GM23338 (cell line): ENCODE measurements at regions not wholly inside any gene's neighbourhood (a gene's known extent, or its start where the extent isn't known, plus 50 kb on each side); places are given as distances from the start of the nearest gene placed in this dataset.

Experiments
- ATAC-seq: fragments of 200-7000 bp; cut with Tn5 transposase; 3 replicates; pipeline ENCODE4 v1.9.1; 2020
- DNase-seq: peaks from one replicate; pipeline ENCODE4 v3.0.0-alpha.2; 2015; ENCODE audit warnings: low spot score
- H2AFZ ChIP-seq: fragments of 200-600 bp; sonication (generic); 2 replicates; pipeline ENCODE4 v1.8.0; 2016; ENCODE audit warnings: antibody characterized with exemption, mild to moderate bottlenecking, moderate library complexity
- H3F3A ChIP-seq: fragments of 200-600 bp; sonication (generic); replicated peaks from 2 replicates; pipeline ENCODE4 v1.8.0; 2017; ENCODE audit warnings: antibody characterized with exemption, mixed run types, low read depth
- H3K27ac ChIP-seq: fragments of 200-600 bp; sonication (generic); 2 replicates; pipeline ENCODE4 v1.6.1; 2016; ENCODE audit warnings: low read depth
- H3K27me3 ChIP-seq: fragments of 200-600 bp; sonication (generic); 2 replicates; pipeline ENCODE4 v1.8.0; 2016; ENCODE audit warnings: mild to moderate bottlenecking, mixed run types, moderate library complexity; ENCODE audit not compliant: insufficient read depth
- H3K36me3 ChIP-seq: fragments of 200-600 bp; sonication (generic); 2 replicates; pipeline ENCODE4 v1.8.0; 2016; ENCODE audit warnings: mild to moderate bottlenecking; ENCODE audit not compliant: insufficient read depth
- H3K4me1 ChIP-seq: fragments of 200-600 bp; sonication (generic); 2 replicates; pipeline ENCODE4 v1.8.0; 2016; ENCODE audit warnings: mild to moderate bottlenecking, moderate library complexity; ENCODE audit not compliant: insufficient read depth
- H3K4me2 ChIP-seq: fragments of 200-600 bp; sonication (generic); 2 replicates; pipeline ENCODE4 v1.7.1; 2017; ENCODE audit warnings: mixed run types
- H3K4me3 ChIP-seq: fragments of 200-600 bp; sonication (generic); 2 replicates; pipeline ENCODE4 v1.6.1; 2016; ENCODE audit warnings: mixed run types
- H3K79me2 ChIP-seq: fragments of 200-600 bp; sonication (generic); replicated peaks from 2 replicates; pipeline ENCODE4 v1.8.0; 2017; ENCODE audit warnings: mild to moderate bottlenecking; ENCODE audit not compliant: insufficient read depth
- H3K9me2 ChIP-seq: fragments of 200-600 bp; sonication (generic); 2 replicates; pipeline ENCODE4 v1.8.0; 2017; ENCODE audit not compliant: insufficient read depth
- H4K20me1 ChIP-seq: fragments of 200-600 bp; sonication (generic); replicated peaks from 2 replicates; pipeline ENCODE4 v1.8.0; 2017; ENCODE audit warnings: mild to moderate bottlenecking; ENCODE audit not compliant: insufficient read depth
- H3K27ac Mint-ChIP-seq: 2 replicates; pipeline ENCODE4 v1.8.0; 2020; ENCODE audit warnings: inconsistent platforms, mild to moderate bottlenecking, moderate library complexity, mixed read lengths
- H3K27me3 Mint-ChIP-seq: 3 replicates; pipeline ENCODE4 v1.8.0; 2022; ENCODE audit warnings: low read depth, mild to moderate bottlenecking, moderate library complexity, mixed read lengths, inconsistent platforms; ENCODE audit not compliant: insufficient read depth, poor library complexity
- H3K36me3 Mint-ChIP-seq: 3 replicates; pipeline ENCODE4 v1.8.0; 2021; ENCODE audit warnings: low read depth, mild to moderate bottlenecking, inconsistent platforms, moderate library complexity, mixed read lengths
- H3K4me1 Mint-ChIP-seq: 3 replicates; pipeline ENCODE4 v1.8.0; 2020; ENCODE audit warnings: mild to moderate bottlenecking, inconsistent platforms, mixed read lengths
- H3K4me3 Mint-ChIP-seq: 3 replicates; pipeline ENCODE4 v1.8.0; 2021; ENCODE audit warnings: moderate library complexity, mild to moderate bottlenecking, inconsistent platforms, mixed read lengths
- H3K9me3 Mint-ChIP-seq: 3 replicates; pipeline ENCODE4 v1.8.0; 2020; ENCODE audit warnings: moderate library complexity, mild to moderate bottlenecking, inconsistent platforms, mixed read lengths
- CREB1 ChIP-seq: fragments of 250-450 bp; sonication (Bioruptor Pico); IDR thresholded peaks from 2 replicates; pipeline ENCODE4 v1.5.0; 2020; ENCODE audit warnings: low read depth, mild to moderate bottlenecking, moderate library complexity
- ETS1 ChIP-seq: IDR thresholded peaks from 2 replicates; pipeline ENCODE4 v1.6.1; 2016; ENCODE audit warnings: antibody characterized with exemption
- EZH2 ChIP-seq: fragments of 200-600 bp; sonication (generic); IDR thresholded peaks from one replicate; pipeline ENCODE4 v1.8.0; 2017; ENCODE audit warnings: antibody characterized with exemption, mild to moderate bottlenecking, low read depth; ENCODE audit not compliant: unreplicated experiment
- EZH2phosphoT487 ChIP-seq: fragments of 200-600 bp; sonication (generic); IDR thresholded peaks from one replicate; pipeline ENCODE4 v1.8.1; 2018; ENCODE audit warnings: antibody characterized with exemption; ENCODE audit not compliant: unreplicated experiment
- JUNB ChIP-seq: IDR thresholded peaks from one replicate; pipeline ENCODE4 v1.6.1; 2016; ENCODE audit warnings: antibody characterized with exemption; ENCODE audit not compliant: unreplicated experiment
- POLR2AphosphoS5 ChIP-seq: IDR thresholded peaks from 2 replicates; pipeline ENCODE4 v1.6.1; 2016; ENCODE audit warnings: antibody characterized with exemption, low read depth
- STAT1 ChIP-seq: IDR thresholded peaks from one replicate; pipeline ENCODE4 v1.6.1; 2016; ENCODE audit warnings: antibody characterized with exemption; ENCODE audit not compliant: unreplicated experiment
- ZNF114 ChIP-seq: fragments of 250-450 bp; sonication (Bioruptor Pico); IDR thresholded peaks from 2 replicates; pipeline ENCODE4 v1.5.0; 2020; ENCODE audit warnings: mild to moderate bottlenecking, moderate library complexity
- ZNF462 ChIP-seq: fragments of 250-450 bp; sonication (Bioruptor Pico); IDR thresholded peaks from 2 replicates; pipeline ENCODE4 v1.5.0; 2020; ENCODE audit warnings: mild to moderate bottlenecking, moderate library complexity

- TF ChIP-seq ZNF462 (no peak), STAT1 (no peak), EZH2 (no peak), JUNB (no peak), CREB1 (CRISPR knock-in tag) (no peak)
Measured at GRCh38 chr16:27636453-27637240, 86.7 kb downstream of the KATNIP start (continued).

- H3K79me2 ChIP-seq, result no peaks in the 10 kb centered on the region
- no peak overlapping the region for H3K4me2 ChIP-seq
- no peak for TF ChIP-seq POLR2AphosphoS5
- TF ChIP-seq EZH2phosphoT487, result no peak
- TF ChIP-seq ZNF114 (CRISPR knock-in tag), result no peak
- TF ChIP-seq ETS1, result no peak
- no peak for TF ChIP-seq CREB1 (CRISPR knock-in tag)
- H2AFZ ChIP-seq, result no peak overlapping the region
- H3K27me3 ChIP-seq, result no peaks in the 10 kb centered on the region
- ATAC-seq (no peak), DNase-seq (no peak)
- no peaks in the 10 kb centered on the region; the same call in 1 of the 2 replicates for H3K36me3 ChIP-seq
- Mint-ChIP-seq H3K4me1 (peaks cover 20% of the 10 kb centered on the region), H3K36me3 (0 out of 3 replicates have a peak, but pooled peaks cover 3% of the 10 kb centered on the region), H3K4me3 (no peak overlapping the region), H3K27me3 (peaks cover 10% of the 10 kb centered on the region), H3K9me3 (no peaks in the 10 kb centered on the region), H3K27ac (no peak overlapping the region)
- no peak overlapping the region for H3K27ac ChIP-seq
- H3F3A ChIP-seq, result no peaks in the 10 kb centered on the region
- H3K9me2 ChIP-seq, result no peaks in the 10 kb centered on the region
- no peaks in the 10 kb centered on the region for H4K20me1 ChIP-seq
- peaks cover 8% of the 10 kb centered on the region; the same call in 1 of the 2 replicates for H3K4me1 ChIP-seq
- no peak overlapping the region for H3K4me3 ChIP-seq
Measured at GRCh38 chr16:27638833-27639560, 89.1 kb downstream of the KATNIP start.
